GM12892 (cell line): ENCODE measurements at regions not wholly inside any gene's neighbourhood (a gene's known extent, or its start where the extent isn't known, plus 50 kb on each side); places are given as distances from the start of the nearest gene placed in this dataset.

Experiments used
- POLR2A ChIP-seq: IDR thresholded peaks from 2 replicates; pipeline ENCODE4 v1.6.1; 2011; ENCODE audit warnings: low read depth, low read length, control low read depth
- TAF1 ChIP-seq: IDR thresholded peaks from 2 replicates; pipeline ENCODE4 v1.6.1; 2011; ENCODE audit warnings: low read depth, mild to moderate bottlenecking, control low read depth, low read length, borderline replicate concordance

- no peak for TF ChIP-seq POLR2A
- TF ChIP-seq TAF1: no peak
Observed at GRCh38 chr11:112748713-112749543, 212.3 kb upstream of the NCAM1 start.
